CD8-positive, alpha-beta memory T cell (primary cell): ENCODE measurements at regions not wholly inside any gene's neighbourhood (a gene's known extent, or its start where the extent isn't known, plus 50 kb on each side); places are given as distances from the start of the nearest gene placed in this dataset.

Source experiments
- CTCF ChIA-PET: fragments of 350-600 bp; sonication (Branson Sonifier 250); formaldehyde crosslinking; loops from one replicate; lab custom pipeline; 2021; ENCODE audit warnings: antibody characterized with exemption; lab: Charles Lee
- POLR2A ChIA-PET: fragments of 350-600 bp; sonication (Branson Sonifier 250); formaldehyde crosslinking; loops from one replicate; lab custom pipeline; 2021; ENCODE audit warnings: antibody characterized with exemption; lab: Charles Lee
- DNase-seq, 5 donors: peaks; one replicate each; pipeline versions ENCODE4 v3.0.0 to v3.0.0-alpha.2; 2020 to 2022; ENCODE audit warnings: mixed read lengths in 1 of 5
- H3K27ac ChIP-seq: one replicate; pipeline ENCODE4 v1.7.0; 2013; ENCODE audit warnings: low read depth, mild to moderate bottlenecking, low read length, moderate library complexity
- H3K27me3 ChIP-seq: 2 replicates; pipeline ENCODE4 v1.7.0; 2013; ENCODE audit warnings: low read length, mild to moderate bottlenecking; ENCODE audit not compliant: insufficient read depth, poor library complexity, severe bottlenecking
- H3K36me3 ChIP-seq: 2 replicates; pipeline ENCODE4 v1.7.0; 2013; ENCODE audit warnings: mild to moderate bottlenecking, low read length, moderate library complexity; ENCODE audit not compliant: insufficient read depth
- H3K4me1 ChIP-seq: 2 replicates; pipeline ENCODE4 v1.7.0; 2013; ENCODE audit warnings: mild to moderate bottlenecking, low read length, moderate library complexity; ENCODE audit not compliant: insufficient read depth
- H3K4me3 ChIP-seq: 2 replicates; pipeline ENCODE4 v1.7.0; 2013; ENCODE audit warnings: mild to moderate bottlenecking, low read length
- H3K9me3 ChIP-seq: 2 replicates; pipeline ENCODE4 v1.7.0; 2013; ENCODE audit warnings: mild to moderate bottlenecking, low read length
- H3K27ac Mint-ChIP-seq, 8 donors: one replicate each; pipeline ENCODE4 v1.8.0; 2020 to 2021; ENCODE audit warnings: mixed read lengths in 8 of 8, mild to moderate bottlenecking in 6 of 8, inconsistent platforms in 3 of 8, moderate library complexity in 3 of 8
- H3K27me3 Mint-ChIP-seq, 2 donors: one replicate each; pipeline ENCODE4 v1.8.0; 2020 to 2021; ENCODE audit warnings: mixed read lengths in 2 of 2, mild to moderate bottlenecking in 1 of 2, moderate library complexity in 1 of 2
- H3K36me3 Mint-ChIP-seq, 3 donors: one replicate each; pipeline ENCODE4 v1.8.0; 2020 to 2021; ENCODE audit warnings: mixed read lengths in 3 of 3, inconsistent platforms in 1 of 3, mild to moderate bottlenecking in 1 of 3
- H3K4me1 Mint-ChIP-seq, 3 donors: one replicate each; pipeline ENCODE4 v1.8.0; 2020 to 2021; ENCODE audit warnings: mixed read lengths in 3 of 3, inconsistent platforms in 1 of 3, mild to moderate bottlenecking in 1 of 3
- H3K4me3 Mint-ChIP-seq, 7 donors: one replicate each; pipeline ENCODE4 v1.8.0; 2020 to 2021; ENCODE audit warnings: mixed read lengths in 7 of 7, mild to moderate bottlenecking in 6 of 7, moderate library complexity in 4 of 7, inconsistent platforms in 2 of 7
- H3K9me3 Mint-ChIP-seq, 5 donors: one replicate each; pipeline ENCODE4 v1.8.0; 2020 to 2022; ENCODE audit warnings: mixed read lengths in 5 of 5, mild to moderate bottlenecking in 3 of 5, moderate library complexity in 2 of 5, inconsistent platforms in 1 of 5

GRCh38 chr13:107104631-107105030 is 536.7 kb upstream of the ARGLU1 start:
- no peaks in the 10 kb centered on the region for H3K36me3 ChIP-seq
- peaks cover 2 to 8% (median 5%) of the 10 kb centered on the region in 5 donors for H3K9me3 Mint-ChIP-seq
- no peaks in the 10 kb centered on the region for H3K27me3 Mint-ChIP-seq
- no peak overlapping the region for H3K4me3 Mint-ChIP-seq
- H3K36me3 Mint-ChIP-seq: no peaks in the 10 kb centered on the region
- H3K4me1 ChIP-seq: no peaks in the 10 kb centered on the region
- DNase-seq: no peak
- ChIA-PET CTCF (no interaction called here), POLR2A (no interaction called here)
- no peaks in the 10 kb centered on the region for H3K27me3 ChIP-seq
- H3K4me3 ChIP-seq: no peak overlapping the region
- H3K27ac ChIP-seq: no peak overlapping the region
- H3K27ac Mint-ChIP-seq: no peak overlapping the region
- H3K9me3 ChIP-seq: no peaks in the 10 kb centered on the region
- no peaks in the 10 kb centered on the region for H3K4me1 Mint-ChIP-seq

- Mint-ChIP-seq H3K27ac (no peak overlapping the region), H3K9me3 (peaks cover 2 to 8% (median 3%) of the 10 kb centered on the region in 5 donors), H3K27me3 (no peaks in the 10 kb centered on the region), H3K4me3 (no peak overlapping the region), H3K36me3 (no peaks in the 10 kb centered on the region), H3K4me1 (no peaks in the 10 kb centered on the region)
- no peaks in the 10 kb centered on the region for H3K4me1 ChIP-seq
- ChIA-PET POLR2A (no interaction called here), CTCF (no interaction called here)
- DNase-seq: no peak
- no peaks in the 10 kb centered on the region for H3K9me3 ChIP-seq
- no peak overlapping the region for H3K4me3 ChIP-seq
- H3K27me3 ChIP-seq: no peaks in the 10 kb centered on the region
- no peaks in the 10 kb centered on the region for H3K36me3 ChIP-seq
- H3K27ac ChIP-seq: no peak overlapping the region
Observed at GRCh38 chr13:107102676-107103075, 534.7 kb upstream of the ARGLU1 start.

- CTCF ChIA-PET: no interaction called here
Observed at GRCh38 chr13:107099661-107100060, 531.7 kb upstream of the ARGLU1 start.

GRCh38 chr13:107097916-107098315 is 530.0 kb upstream of the ARGLU1 start:
- H3K4me1 ChIP-seq: no peaks in the 10 kb centered on the region
- Mint-ChIP-seq H3K9me3 (peaks cover 0 to 4% (median 3%) of the 10 kb centered on the region in 5 donors), H3K4me3 (no peak overlapping the region), H3K27me3 (no peaks in the 10 kb centered on the region), H3K36me3 (no peaks in the 10 kb centered on the region), H3K27ac (no peak overlapping the region), H3K4me1 (no peaks in the 10 kb centered on the region)
- H3K9me3 ChIP-seq: no peaks in the 10 kb centered on the region
- DNase-seq: no peak
- ChIA-PET POLR2A (no interaction called here), CTCF (no interaction called here)
- no peak overlapping the region for H3K4me3 ChIP-seq
- H3K27ac ChIP-seq: no peak overlapping the region
- H3K36me3 ChIP-seq: no peaks in the 10 kb centered on the region
- H3K27me3 ChIP-seq: no peaks in the 10 kb centered on the region

More at GRCh38 chr13:107099661-107100060, 531.7 kb upstream of the ARGLU1 start:
- Mint-ChIP-seq H3K27ac (no peak overlapping the region), H3K4me3 (no peak overlapping the region), H3K9me3 (peaks cover 0 to 6% (median 3%) of the 10 kb centered on the region in 5 donors), H3K27me3 (no peaks in the 10 kb centered on the region), H3K4me1 (no peaks in the 10 kb centered on the region), H3K36me3 (no peaks in the 10 kb centered on the region)
- H3K36me3 ChIP-seq: no peaks in the 10 kb centered on the region
- POLR2A ChIA-PET: no interaction called here
- H3K27me3 ChIP-seq: no peaks in the 10 kb centered on the region
- no peaks in the 10 kb centered on the region for H3K4me1 ChIP-seq
- H3K4me3 ChIP-seq: no peak overlapping the region
- H3K27ac ChIP-seq: no peak overlapping the region
- no peak for DNase-seq
- H3K9me3 ChIP-seq: no peaks in the 10 kb centered on the region

GRCh38 chr13:107095876-107096275 is 527.9 kb upstream of the ARGLU1 start:
- peaks cover 0 to 4% (median 2%) of the 10 kb centered on the region in 5 donors for H3K9me3 Mint-ChIP-seq
- Histone ChIP-seq H3K27me3 (no peaks in the 10 kb centered on the region), H3K9me3 (no peaks in the 10 kb centered on the region), H3K4me1 (no peaks in the 10 kb centered on the region), H3K36me3 (no peaks in the 10 kb centered on the region), H3K4me3 (no peak overlapping the region), H3K27ac (no peak overlapping the region)
- POLR2A ChIA-PET: no interaction called here
- no peaks in the 10 kb centered on the region for H3K4me1 Mint-ChIP-seq
- CTCF ChIA-PET: no interaction called here
- no peak for DNase-seq
- no peaks in the 10 kb centered on the region for H3K27me3 Mint-ChIP-seq
- H3K27ac Mint-ChIP-seq: no peak overlapping the region
- no peaks in the 10 kb centered on the region for H3K36me3 Mint-ChIP-seq
- no peak overlapping the region for H3K4me3 Mint-ChIP-seq

GRCh38 chr13:107091861-107092260 is 523.9 kb upstream of the ARGLU1 start:
- CTCF ChIA-PET: no interaction called here
- no peak overlapping the region for H3K4me3 ChIP-seq
- Mint-ChIP-seq H3K9me3 (peaks cover 0 to 4% (median 2%) of the 10 kb centered on the region in 5 donors), H3K4me1 (no peaks in the 10 kb centered on the region), H3K36me3 (no peaks in the 10 kb centered on the region), H3K27me3 (no peaks in the 10 kb centered on the region), H3K27ac (no peak overlapping the region), H3K4me3 (no peak overlapping the region)
- no peaks in the 10 kb centered on the region for H3K4me1 ChIP-seq
- no peaks in the 10 kb centered on the region for H3K36me3 ChIP-seq
- no peaks in the 10 kb centered on the region for H3K27me3 ChIP-seq
- no peak for DNase-seq
- POLR2A ChIA-PET: no interaction called here
- no peak overlapping the region for H3K27ac ChIP-seq
- no peaks in the 10 kb centered on the region for H3K9me3 ChIP-seq

DNA sequence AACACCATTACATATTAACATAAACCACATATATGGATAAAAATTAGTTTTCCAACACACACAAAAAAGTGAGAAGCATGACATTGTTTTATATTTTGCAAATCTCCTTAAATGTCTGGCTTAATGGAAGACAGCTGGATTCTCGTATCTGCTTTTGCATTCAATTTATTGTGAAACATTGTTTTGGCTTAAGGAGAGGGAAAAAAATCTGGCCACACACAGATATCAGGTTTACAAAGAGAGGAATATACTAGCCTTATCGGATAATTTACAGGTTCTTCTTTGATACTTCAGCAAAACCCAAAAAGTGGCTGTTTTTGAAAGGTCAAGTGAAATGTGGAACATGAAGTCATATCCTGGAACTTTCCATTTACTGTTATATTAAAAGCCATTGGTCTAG is 523.5 kb upstream of the ARGLU1 start:
- Mint-ChIP-seq H3K9me3 (peaks cover 0 to 4% (median 2%) of the 10 kb centered on the region in 5 donors), H3K4me1 (no peaks in the 10 kb centered on the region), H3K27ac (no peak overlapping the region), H3K4me3 (no peak overlapping the region), H3K36me3 (no peaks in the 10 kb centered on the region), H3K27me3 (no peaks in the 10 kb centered on the region)
- DNase-seq: no peak
- no peaks in the 10 kb centered on the region for H3K4me1 ChIP-seq
- H3K36me3 ChIP-seq: no peaks in the 10 kb centered on the region
- no peaks in the 10 kb centered on the region for H3K9me3 ChIP-seq
- CTCF ChIA-PET: no interaction called here
- H3K4me3 ChIP-seq: no peak overlapping the region
- no peaks in the 10 kb centered on the region for H3K27me3 ChIP-seq
- H3K27ac ChIP-seq: no peak overlapping the region
- POLR2A ChIA-PET: no interaction called here

DNA sequence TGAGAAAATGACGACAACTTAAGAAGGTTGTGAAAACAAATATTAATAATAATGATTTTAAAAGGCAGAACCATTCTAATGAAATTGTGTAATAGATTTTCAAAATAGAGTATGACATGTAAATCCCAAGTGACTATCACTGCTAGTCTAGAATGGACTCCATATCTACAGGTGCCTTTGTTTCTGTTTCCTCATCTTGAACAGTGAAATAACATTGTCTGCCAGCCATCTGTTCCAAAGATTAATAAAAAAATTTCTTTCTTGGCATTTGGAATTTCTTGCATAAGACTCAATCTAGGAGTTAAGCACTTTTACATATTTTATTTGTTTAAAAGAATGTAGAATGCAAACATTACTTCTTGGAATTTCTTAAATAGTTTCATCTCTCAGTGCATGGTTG is 520.1 kb upstream of the ARGLU1 start:
- no peak overlapping the region for H3K27ac ChIP-seq
- no peaks in the 10 kb centered on the region for H3K27me3 Mint-ChIP-seq
- no peak overlapping the region for H3K27ac Mint-ChIP-seq
- CTCF ChIA-PET: no interaction called here
- no peaks in the 10 kb centered on the region for H3K27me3 ChIP-seq
- H3K4me1 Mint-ChIP-seq: no peaks in the 10 kb centered on the region
- no peak overlapping the region for H3K4me3 ChIP-seq
- no peaks in the 10 kb centered on the region for H3K9me3 ChIP-seq
- no peaks in the 10 kb centered on the region for H3K36me3 ChIP-seq
- H3K4me3 Mint-ChIP-seq: no peak overlapping the region
- POLR2A ChIA-PET: no interaction called here
- no peaks in the 10 kb centered on the region for H3K36me3 Mint-ChIP-seq
- no peak for DNase-seq
- peaks cover 0 to 8% (median 2%) of the 10 kb centered on the region in 5 donors for H3K9me3 Mint-ChIP-seq
- no peaks in the 10 kb centered on the region for H3K4me1 ChIP-seq
